ENCODE measurements at regions not wholly inside any gene's neighbourhood (a gene's known extent, or its start where the extent isn't known, plus 50 kb on each side); places are given as distances from the start of the nearest gene placed in this dataset.

DNA sequence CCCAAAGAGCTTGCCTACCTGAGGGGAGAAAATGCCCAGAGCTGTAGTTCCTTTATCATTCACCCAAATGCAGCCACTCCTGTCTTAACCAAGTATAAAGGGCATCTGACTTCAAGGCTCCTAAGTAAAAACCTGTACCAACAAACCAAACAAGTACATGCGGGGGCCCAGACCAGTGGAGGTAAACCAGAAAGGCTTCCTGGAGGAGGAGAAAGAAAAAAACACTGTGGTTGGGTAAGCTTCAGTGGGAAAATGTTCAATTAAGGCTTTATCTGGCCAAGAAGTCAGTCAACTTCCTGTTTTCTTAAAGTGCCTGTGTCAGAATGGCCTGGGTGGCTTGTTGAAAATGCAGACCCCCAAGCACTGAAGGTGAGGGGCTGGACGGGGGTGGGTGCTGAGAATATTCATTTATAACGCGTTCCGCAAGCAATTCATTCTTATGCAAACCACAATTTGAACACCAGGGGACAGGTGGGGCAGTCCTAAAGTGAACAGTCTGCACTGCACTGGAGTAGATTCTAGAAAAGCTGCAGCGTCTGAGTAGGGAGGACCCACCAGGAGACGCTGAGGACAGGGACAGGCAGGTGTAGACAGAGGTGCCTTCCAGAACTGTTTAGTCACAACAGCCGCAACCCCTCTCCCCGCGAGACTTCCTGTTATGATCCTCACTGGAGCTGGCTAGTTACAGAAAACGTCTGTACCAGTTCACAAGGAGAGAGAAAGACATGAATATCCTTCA is 467.1 kb downstream of the SOX9 start:
- DNase-seq: no peak

DNA sequence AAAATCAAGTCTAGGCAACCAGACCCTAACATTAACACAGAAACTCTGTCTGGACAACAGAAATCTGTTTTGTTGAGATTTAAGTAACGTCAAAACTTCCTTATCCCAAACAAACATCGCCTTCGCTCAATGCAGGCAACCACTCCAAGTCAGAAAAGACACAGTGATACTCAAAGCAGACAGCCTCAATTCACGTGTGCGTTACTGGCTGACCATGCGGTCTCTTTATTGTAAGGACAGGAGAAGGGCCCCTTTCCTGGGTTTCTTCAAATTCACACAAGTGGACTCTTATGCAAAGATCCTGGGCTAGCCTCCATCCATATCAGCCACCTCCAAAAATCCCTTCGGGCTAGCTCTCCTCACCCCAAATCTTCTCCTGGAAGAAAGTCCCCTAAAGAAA is 467.7 kb downstream of the SOX9 start:
- TF ChIP-seq POLR2A (IDR thresholded peaks at IDR 0.05; ENCODE audit: low read length) (no peak), GATA1 (IDR thresholded peaks at IDR 0.05; ENCODE audit: low read depth, low read length) (no peak)
- no peak for DNase-seq

More for the DNA sequence above, 467.1 kb downstream of the SOX9 start:
- TF ChIP-seq GATA1 (IDR thresholded peaks at IDR 0.05; ENCODE audit: low read depth, low read length) (no peak), POLR2A (IDR thresholded peaks at IDR 0.05; ENCODE audit: low read length) (no peak)

- DNase-seq: no peak
- no peak for TF ChIP-seq GATA1 (IDR thresholded peaks at IDR 0.05; ENCODE audit: low read depth, low read length)
- TF ChIP-seq POLR2A (IDR thresholded peaks at IDR 0.05; ENCODE audit: low read length): no peak
Observed at GRCh38 chr17:72588961-72589360, 468.1 kb downstream of the SOX9 start.

DNA sequence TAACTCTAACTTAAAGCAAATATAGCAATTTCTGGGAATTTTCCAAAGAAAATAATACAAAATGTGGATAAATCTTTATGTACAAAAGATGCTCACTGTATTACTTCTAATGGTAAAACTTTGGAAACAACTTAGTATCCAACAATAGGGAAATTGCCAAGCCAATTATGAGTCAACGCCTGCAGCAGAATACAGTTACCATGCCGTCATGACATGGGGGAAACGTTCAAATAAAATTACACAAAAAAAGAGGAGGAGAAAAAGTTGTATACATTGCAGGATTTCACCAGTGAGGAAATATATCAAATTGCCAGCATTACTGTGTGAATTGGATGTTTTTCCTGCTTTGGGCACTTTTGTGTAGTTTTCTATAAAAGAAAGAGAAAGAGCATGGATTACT is 469.6 kb downstream of the SOX9 start:
- no peak for DNase-seq
- TF ChIP-seq POLR2A (IDR thresholded peaks at IDR 0.05; ENCODE audit: low read length) (no peak), GATA1 (IDR thresholded peaks at IDR 0.05; ENCODE audit: low read depth, low read length) (no peak)

- DNase-seq: no peak
- TF ChIP-seq GATA1 (IDR thresholded peaks at IDR 0.05; ENCODE audit: low read depth, low read length) (no peak), POLR2A (IDR thresholded peaks at IDR 0.05; ENCODE audit: low read length) (no peak)
Observed at GRCh38 chr17:72590882-72591281, 470.1 kb downstream of the SOX9 start.

- TF ChIP-seq GATA1 (IDR thresholded peaks at IDR 0.05; ENCODE audit: low read depth, low read length): no peak
- TF ChIP-seq POLR2A (IDR thresholded peaks at IDR 0.05; ENCODE audit: low read length): no peak
- DNase-seq: no peak
Observed at GRCh38 chr17:72591289-72592241, 470.7 kb downstream of the SOX9 start.

DNA sequence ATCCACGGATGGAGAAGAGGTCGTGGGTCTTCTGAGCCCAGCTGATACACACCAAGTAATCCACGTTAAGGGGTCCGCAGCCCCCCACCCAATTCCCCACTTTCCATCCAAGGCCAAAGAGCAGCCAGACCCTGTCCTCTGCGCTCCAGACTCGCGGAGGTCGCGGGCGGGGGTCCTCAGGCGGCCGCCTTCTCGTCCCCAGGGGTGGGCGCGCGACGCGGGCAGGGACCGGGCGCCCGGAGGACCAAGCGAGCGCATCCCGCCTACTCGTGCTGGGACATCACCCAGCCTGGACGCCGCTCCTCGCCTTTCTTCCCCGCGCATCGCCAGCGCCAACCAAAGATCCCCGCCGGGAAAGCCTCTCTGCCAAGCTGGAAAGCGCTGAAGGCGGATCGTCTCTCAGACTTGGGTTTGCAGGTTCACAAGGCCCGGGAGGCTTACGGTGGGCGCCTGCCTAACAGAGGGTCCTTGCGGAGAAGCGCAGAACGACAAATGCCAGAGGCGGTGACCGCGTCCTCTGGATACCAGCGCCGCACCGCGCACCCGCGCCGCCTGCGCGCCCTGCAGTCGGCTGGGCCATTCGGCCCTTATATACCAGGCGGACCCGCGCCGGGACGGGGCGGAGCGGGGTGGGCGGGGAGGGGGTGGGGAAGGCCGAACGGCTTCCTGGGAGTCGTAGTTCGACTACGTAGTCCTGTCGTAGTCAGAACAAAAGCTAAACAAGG is 471.6 kb downstream of the SOX9 start:
- peak; percentile 17 to 24 for DNase-seq
- TF ChIP-seq POLR2A (IDR thresholded peaks at IDR 0.05; ENCODE audit: low read length) (no peak), GATA1 (IDR thresholded peaks at IDR 0.05; ENCODE audit: low read depth, low read length) (no peak)

GRCh38 chr17:72592967-72593325 is 472.1 kb downstream of the SOX9 start:
- TF ChIP-seq GATA1 (IDR thresholded peaks at IDR 0.05; ENCODE audit: low read depth, low read length) (no peak), POLR2A (IDR thresholded peaks at IDR 0.05; ENCODE audit: low read length) (no peak)
- DNase-seq: no peak

DNA sequence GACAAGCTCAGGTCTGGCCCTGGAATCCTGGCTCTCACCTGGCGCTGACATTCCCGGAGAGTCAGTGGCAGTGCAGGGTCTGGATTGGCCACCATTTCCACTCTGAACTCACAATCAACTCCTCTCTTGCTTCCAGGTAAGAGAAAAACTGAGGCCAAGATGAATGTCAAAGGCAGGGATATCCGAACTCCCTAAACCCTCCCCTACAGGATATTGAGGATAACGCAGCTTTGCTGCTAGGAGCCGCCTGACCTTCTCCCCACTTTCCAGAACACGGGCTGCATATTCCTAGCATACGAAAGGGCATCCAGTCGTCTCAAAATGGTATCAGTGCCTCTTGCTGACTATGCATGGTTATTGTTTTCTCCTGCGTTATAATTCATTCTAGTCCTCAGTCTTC is 473.4 kb downstream of the SOX9 start:
- TF ChIP-seq POLR2A (IDR thresholded peaks at IDR 0.05; ENCODE audit: low read length) (no peak), GATA1 (IDR thresholded peaks at IDR 0.05; ENCODE audit: low read depth, low read length) (no peak)
- no peak for DNase-seq
